ENCODE measurements at regions not wholly inside any gene's neighbourhood (a gene's known extent, or its start where the extent isn't known, plus 50 kb on each side); places are given as distances from the start of the nearest gene placed in this dataset.
"Not testable (repeated sequence)": the region's sequence is repeated elsewhere in the genome, so short reads cannot be mapped to it uniquely, and the experiment has no call there.

GRCh38 chr11:115982666-115983065, 478.5 kb upstream of the CADM1 start:
- no peak for DNase-seq

GRCh38 chr11:115981814-115982471, 477.7 kb upstream of the CADM1 start:
- DNase-seq: no peak

GRCh38 chr11:115981104-115981481, 476.9 kb upstream of the CADM1 start:
- no peak for DNase-seq

GRCh38 chr11:115980337-115981103, 476.3 kb upstream of the CADM1 start:
- no peak for DNase-seq

DNA sequence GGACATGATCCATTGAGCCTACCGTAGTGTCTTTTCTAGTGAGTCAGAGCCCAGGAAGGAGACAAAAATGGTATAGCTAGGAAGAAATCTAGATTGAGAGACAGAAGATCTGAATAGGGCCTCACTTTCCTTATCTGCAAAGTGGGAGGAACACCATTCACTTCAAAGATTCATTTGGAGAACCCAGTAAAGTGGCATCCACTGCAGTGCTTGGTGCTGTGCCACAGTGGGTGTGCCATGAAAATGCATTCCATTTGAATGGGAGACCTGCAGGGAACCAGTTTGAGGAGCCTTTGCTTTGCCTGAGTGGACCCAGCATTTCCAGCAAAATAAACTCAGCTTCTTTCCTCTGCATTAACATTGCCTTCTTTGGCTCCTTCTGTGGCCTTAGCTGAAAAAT, 470.5 kb upstream of the CADM1 start:
- no peak for DNase-seq

DNA sequence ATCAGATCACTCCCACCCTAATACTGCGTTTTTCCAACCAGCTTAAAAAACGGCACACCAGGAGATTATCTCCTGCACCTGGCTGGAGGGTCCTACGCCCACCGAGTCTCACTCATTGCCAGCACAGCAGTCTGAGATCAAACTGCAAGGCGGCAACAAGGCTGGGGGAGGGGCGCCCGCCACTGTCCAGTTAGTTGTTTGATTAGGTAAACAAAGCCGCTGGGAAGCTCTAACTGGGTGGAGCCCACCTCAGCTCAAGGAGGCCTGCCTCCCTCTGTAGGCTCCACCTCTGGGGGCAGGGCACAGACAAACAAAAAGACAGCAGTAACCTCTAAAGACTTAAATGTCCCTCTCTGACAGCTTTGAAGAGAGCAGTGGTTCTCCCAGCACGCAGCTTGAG, 463.0 kb upstream of the CADM1 start:
- not testable (repeated sequence) for DNase-seq

- no peak for DNase-seq
These were observed 461.7 kb upstream of the CADM1 start for GRCh38 chr11:115965767-115966504.

- no peak for DNase-seq
These were observed 459.9 kb upstream of the CADM1 start for GRCh38 chr11:115964091-115964490.

DNA sequence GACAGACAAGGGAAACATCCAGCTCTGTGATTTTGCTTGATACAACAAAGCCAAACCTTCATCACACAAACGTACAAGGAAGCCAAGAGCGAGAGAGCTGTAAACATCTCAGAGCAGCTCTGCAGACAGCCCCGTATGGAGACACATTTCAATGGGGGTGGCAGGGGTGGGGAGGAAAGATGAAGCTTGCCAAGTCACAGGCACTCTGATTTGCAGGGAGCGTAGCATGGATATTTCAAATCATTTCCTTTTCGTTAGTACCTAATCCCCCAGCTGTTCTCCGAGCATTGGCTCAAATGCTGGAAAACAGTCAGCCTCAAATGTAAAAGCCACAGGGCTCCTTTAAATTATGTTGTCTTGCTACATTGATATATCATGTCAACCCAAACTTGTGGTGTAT, 458.9 kb upstream of the CADM1 start:
- DNase-seq: no peak

DNA sequence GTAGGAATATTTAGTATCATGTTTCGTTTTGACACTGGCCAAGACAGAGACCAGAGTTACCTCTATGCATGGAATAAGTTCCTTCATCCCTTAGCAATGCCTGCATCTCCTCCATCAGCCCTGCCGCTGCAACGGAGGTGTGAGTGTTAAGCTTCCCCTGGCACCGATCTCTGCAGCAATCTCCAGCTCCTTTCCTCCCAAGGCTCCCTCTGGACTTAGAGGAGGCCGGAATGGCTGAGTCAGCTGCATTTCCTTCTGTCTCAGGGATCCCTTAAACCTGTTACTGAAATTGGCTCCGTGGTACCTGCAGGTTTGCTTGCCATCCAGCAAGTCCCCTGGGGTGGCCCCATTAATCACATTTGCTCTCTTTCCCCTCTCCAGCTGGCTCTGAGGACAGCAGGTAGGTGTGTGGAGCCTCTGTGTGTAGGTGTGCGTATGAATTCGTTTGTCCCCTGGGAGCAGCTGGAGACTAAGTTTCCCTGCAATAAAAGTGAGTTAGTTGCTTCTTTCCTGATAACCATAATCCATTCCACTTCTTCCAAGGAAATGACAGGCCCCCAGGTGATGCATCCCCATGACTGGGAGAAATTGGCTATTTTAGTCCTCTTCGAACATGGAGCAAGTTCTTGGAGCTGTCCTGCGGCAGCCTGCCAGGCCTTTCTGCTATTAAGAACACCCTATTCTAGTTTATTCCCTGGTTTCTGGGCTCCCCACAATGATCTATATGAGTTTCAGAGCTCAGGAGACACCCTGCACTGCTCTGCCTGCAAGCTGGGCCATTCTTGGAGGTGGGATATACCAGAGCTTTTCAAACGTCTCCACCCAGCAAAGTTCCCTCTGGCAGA, 457.2 kb upstream of the CADM1 start:
- no peak for DNase-seq

DNA sequence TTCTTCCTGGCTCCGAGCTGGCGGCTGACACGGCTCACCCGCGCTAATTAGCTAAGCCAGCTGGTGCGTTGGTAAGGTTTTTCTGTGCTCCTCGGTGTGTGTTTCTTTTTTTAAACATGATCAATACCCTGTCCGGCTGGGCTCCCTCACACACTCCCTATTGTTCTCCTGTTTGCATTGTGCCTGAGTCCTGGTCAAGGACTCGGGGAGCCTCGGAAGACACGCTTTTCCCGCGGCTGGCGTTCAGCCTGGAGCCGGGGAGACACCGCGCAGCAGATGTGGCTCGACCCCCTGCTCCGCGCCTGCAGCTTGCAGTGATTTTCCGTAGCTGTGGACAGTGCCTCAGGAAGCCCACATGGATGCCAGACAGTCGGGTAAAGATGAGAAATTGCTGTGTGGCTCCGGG, 454.9 kb upstream of the CADM1 start:
- no peak for DNase-seq

GRCh38 chr11:115958089-115959000, 454.1 kb upstream of the CADM1 start:
- no peak for DNase-seq

DNA sequence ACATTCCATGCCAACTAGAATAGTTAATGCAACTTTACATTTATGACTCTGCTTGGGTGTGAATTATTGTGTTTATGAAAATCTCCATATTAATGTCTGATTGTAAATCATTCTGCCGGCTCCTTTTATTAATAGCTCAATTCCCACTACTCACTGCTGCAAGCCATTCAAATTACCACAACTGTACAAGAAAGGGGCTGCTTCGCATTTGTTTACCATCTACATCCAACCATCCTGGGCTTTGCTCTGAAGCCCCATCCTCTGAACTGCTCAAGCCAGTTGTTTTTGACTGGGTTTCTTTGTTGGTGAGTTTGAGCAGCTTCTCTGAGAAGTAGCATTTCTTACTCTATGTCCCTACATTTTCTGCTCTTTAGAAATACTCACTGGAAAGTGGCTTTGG, 451.6 kb upstream of the CADM1 start:
- no peak for DNase-seq

- no peak for DNase-seq
These were observed 446.4 kb upstream of the CADM1 start for GRCh38 chr11:115950660-115951059.

DNA sequence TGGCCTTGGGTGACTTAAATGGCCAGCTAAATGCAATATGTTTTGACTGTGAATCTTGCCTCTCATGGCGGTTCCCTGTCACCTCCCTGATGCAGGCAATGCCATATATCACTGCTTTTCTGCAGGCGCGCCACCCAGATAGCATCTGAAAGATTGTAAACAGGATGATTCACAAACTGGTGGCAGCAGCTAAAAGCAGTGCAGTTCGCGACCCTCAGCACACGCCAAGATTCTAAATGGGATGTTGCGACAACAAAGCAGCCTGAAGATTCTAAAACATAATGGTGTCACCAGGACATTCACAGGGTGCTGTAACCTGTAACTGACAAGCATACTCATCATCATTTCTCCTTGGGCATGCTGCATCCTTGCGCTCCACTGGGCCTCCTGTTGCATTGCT, 440.4 kb upstream of the CADM1 start:
- DNase-seq: no peak

DNA sequence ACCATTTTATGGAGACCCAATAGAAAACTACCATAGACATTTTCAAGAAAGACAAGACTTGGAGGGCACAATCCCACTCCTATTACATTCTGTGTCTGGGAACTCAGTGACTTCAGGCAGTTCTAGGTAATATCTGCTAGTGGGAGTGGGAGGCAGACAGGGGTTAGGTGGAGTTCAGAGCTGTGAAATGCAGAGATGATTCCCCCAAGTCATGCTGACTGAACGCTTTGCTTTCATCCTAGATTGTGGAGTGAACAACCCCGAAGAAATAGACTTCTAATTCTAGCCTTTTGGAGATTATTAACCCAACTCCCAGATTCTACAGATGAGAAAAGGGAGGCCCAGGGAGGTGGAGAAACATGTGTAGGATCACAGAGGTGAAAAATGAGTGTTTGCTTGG, 437.8 kb upstream of the CADM1 start:
- DNase-seq: no peak

DNA sequence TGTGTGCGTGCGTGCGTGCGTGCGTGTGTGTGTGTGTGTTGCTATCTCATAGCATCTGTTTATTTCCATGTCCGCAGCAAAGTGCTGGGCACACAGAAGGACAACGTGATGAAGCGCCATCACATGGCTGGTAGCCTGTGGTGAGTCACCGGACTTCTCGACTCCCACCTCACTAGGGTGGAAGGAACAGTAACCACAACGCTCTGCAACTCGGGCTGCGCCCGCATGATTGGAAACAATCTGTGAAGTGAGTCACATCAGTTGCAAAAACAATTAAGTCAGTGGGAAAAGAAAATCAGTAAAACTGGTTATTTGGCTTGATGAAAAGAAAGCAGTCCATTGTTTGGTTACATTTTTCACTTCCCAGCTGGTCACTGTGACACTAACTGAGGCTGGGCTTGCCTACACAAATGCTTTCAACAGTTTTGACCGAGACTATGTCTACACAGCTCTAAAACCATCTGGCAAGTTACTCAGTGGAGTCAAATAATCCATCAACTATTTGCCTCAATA, 437.3 kb upstream of the CADM1 start:
- no peak for DNase-seq

- no peak for DNase-seq
These were observed 436.8 kb upstream of the CADM1 start for GRCh38 chr11:115941044-115941443.

- DNase-seq: no peak
These were observed 435.7 kb upstream of the CADM1 start for GRCh38 chr11:115939731-115940421.

DNA sequence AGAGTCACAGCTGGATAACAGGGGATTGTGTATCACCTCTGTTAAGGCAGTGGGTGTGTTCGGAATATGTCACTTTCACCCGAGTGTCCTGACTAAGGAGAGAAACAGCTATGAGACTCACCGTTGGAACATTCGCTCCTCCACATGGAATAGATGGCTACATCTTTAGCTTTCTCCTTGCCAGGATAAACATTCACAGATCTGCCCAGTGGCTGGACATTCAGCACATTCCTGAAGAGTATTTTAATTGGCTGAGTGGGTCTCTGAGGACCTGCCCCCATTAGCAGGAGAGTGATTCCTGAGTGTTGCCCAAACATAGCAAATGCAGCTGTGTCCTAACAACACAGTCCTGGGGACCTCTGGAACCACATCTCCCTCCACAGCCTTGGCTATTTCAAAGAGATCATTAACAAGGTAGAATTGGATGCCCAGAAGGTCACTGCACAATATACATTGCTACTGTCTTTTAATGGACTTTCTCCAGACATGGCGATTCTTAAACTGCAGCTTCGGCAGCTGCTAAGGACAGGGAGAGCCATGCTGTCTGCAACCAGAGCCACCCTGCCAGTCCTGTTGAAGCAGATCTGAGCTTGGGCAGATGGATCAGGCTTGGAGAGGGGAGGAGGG, 435.0 kb upstream of the CADM1 start:
- no peak for DNase-seq

DNA sequence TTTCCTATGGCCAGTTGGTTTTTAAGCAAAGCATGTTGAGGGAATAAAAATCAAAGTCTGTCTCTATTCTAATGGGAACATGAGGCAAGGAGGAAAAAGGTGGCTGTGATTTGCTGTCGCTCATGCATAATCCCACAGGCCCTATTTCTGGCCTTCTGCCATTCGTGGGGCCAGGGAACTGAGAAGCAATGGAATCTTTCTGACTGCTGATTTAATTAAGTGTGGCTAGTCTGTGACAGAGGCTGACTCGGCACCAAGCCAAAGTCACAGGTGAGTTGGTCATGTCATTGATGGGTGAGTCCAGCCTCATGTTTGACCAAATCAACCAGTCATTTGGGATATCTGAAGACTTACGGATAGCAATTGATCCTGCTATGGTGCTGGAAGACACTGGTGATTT, 429.3 kb upstream of the CADM1 start:
- DNase-seq: no peak
